Activated CD8-positive, alpha-beta memory T cell treated with anti-CD3 and anti-CD28 coated beads, Interleukin-2, amount 10 ng/mL, durations not matched to agents 7 days and 5 days (primary cell): ENCODE measurements at regions not wholly inside any gene's neighbourhood (a gene's known extent, or its start where the extent isn't known, plus 50 kb on each side); places are given as distances from the start of the nearest gene placed in this dataset.

Source experiments
- ATAC-seq: fragments of 150-1000 bp; cut with Tn5 transposase; one replicate; pipeline ENCODE4 v1.10.0; 2021; ENCODE audit warnings: moderate library complexity
- CTCF ChIA-PET: fragments of 350-600 bp; sonication (Branson Sonifier 250); formaldehyde crosslinking; loops from one replicate; lab custom pipeline; 2021; ENCODE audit warnings: antibody characterized with exemption; lab: Charles Lee
- DNase-seq: peaks from one replicate; pipeline ENCODE4 v3.0.0-alpha.2; 2020
- H3K27ac Mint-ChIP-seq: one replicate; pipeline ENCODE4 v1.8.0; 2021; ENCODE audit warnings: mild to moderate bottlenecking, mixed read lengths
- H3K27me3 Mint-ChIP-seq: one replicate; pipeline ENCODE4 v1.8.0; 2021; ENCODE audit warnings: mixed read lengths
- H3K36me3 Mint-ChIP-seq: one replicate; pipeline ENCODE4 v1.8.0; 2021; ENCODE audit warnings: mild to moderate bottlenecking, mixed read lengths
- H3K4me1 Mint-ChIP-seq: one replicate; pipeline ENCODE4 v1.8.0; 2021; ENCODE audit warnings: mixed read lengths
- H3K4me3 Mint-ChIP-seq: one replicate; pipeline ENCODE4 v1.8.0; 2021; ENCODE audit warnings: mild to moderate bottlenecking, moderate library complexity, mixed read lengths
- H3K9me3 Mint-ChIP-seq: one replicate; pipeline ENCODE4 v1.8.0; 2022; ENCODE audit warnings: low read depth, mixed read lengths

- no peaks in the 10 kb centered on the region for H3K27me3 Mint-ChIP-seq
- H3K4me3 Mint-ChIP-seq: no peak overlapping the region
- CTCF ChIA-PET: interaction anchor here (1.2 kb wide), 1 partner anchor 9 kb away, joined by 4 read pairs; no protein-coding TSS in a partner anchor
- DNase-seq (no peak), ATAC-seq (no peak)
- no peaks in the 10 kb centered on the region for H3K4me1 Mint-ChIP-seq
- H3K9me3 Mint-ChIP-seq: peaks cover 6% of the 10 kb centered on the region
- H3K36me3 Mint-ChIP-seq: no peaks in the 10 kb centered on the region
- no peak overlapping the region for H3K27ac Mint-ChIP-seq
Observed at GRCh38 chr13:64553411-64554129, 2676.6 kb downstream of the PCDH9 start.

- Mint-ChIP-seq H3K36me3 (no peaks in the 10 kb centered on the region), H3K27me3 (no peaks in the 10 kb centered on the region), H3K4me1 (no peaks in the 10 kb centered on the region), H3K9me3 (peaks cover 2% of the 10 kb centered on the region), H3K4me3 (no peak overlapping the region), H3K27ac (no peak overlapping the region)
- ATAC-seq (no peak), DNase-seq (no peak)
- CTCF ChIA-PET: no interaction called here
Observed at GRCh38 chr13:64551755-64552154, 2678.4 kb downstream of the PCDH9 start.

GRCh38 chr13:64546371-64546770, 2683.8 kb downstream of the PCDH9 start:
- Mint-ChIP-seq H3K27me3 (no peaks in the 10 kb centered on the region), H3K4me1 (no peaks in the 10 kb centered on the region), H3K9me3 (peaks cover 7% of the 10 kb centered on the region), H3K4me3 (no peak overlapping the region), H3K36me3 (no peaks in the 10 kb centered on the region), H3K27ac (no peak overlapping the region)
- CTCF ChIA-PET: no interaction called here
- ATAC-seq: no peak
- DNase-seq: no peak

- Mint-ChIP-seq H3K27me3 (no peaks in the 10 kb centered on the region), H3K4me3 (no peak overlapping the region), H3K4me1 (no peaks in the 10 kb centered on the region), H3K27ac (no peak overlapping the region), H3K36me3 (no peaks in the 10 kb centered on the region), H3K9me3 (peaks cover 9% of the 10 kb centered on the region)
- CTCF ChIA-PET: no interaction called here
- DNase-seq: no peak
- no peak for ATAC-seq
Observed at GRCh38 chr13:64540976-64541375, 2689.2 kb downstream of the PCDH9 start.

- CTCF ChIA-PET: no interaction called here
- Mint-ChIP-seq H3K9me3 (peaks cover 9% of the 10 kb centered on the region), H3K36me3 (no peaks in the 10 kb centered on the region), H3K27ac (no peak overlapping the region), H3K4me1 (no peaks in the 10 kb centered on the region), H3K27me3 (no peaks in the 10 kb centered on the region), H3K4me3 (no peak overlapping the region)
- no peak for ATAC-seq
- no peak for DNase-seq
Observed at GRCh38 chr13:64540468-64540867, 2689.7 kb downstream of the PCDH9 start.

GRCh38 chr13:64538711-64539110, 2691.4 kb downstream of the PCDH9 start:
- CTCF ChIA-PET: no interaction called here
- Mint-ChIP-seq H3K27me3 (no peaks in the 10 kb centered on the region), H3K36me3 (no peaks in the 10 kb centered on the region), H3K27ac (no peak overlapping the region), H3K9me3 (peaks cover 6% of the 10 kb centered on the region), H3K4me1 (no peaks in the 10 kb centered on the region), H3K4me3 (no peak overlapping the region)
- no peak for ATAC-seq
- DNase-seq: no peak

GRCh38 chr13:64534302-64534701, 2695.8 kb downstream of the PCDH9 start:
- no peaks in the 10 kb centered on the region for H3K4me1 Mint-ChIP-seq
- ATAC-seq: no peak
- H3K27ac Mint-ChIP-seq: no peak overlapping the region
- H3K27me3 Mint-ChIP-seq: no peaks in the 10 kb centered on the region
- CTCF ChIA-PET: no interaction called here
- no peaks in the 10 kb centered on the region for H3K36me3 Mint-ChIP-seq
- peaks cover 2% of the 10 kb centered on the region for H3K9me3 Mint-ChIP-seq
- DNase-seq: no peak
- no peak overlapping the region for H3K4me3 Mint-ChIP-seq

- no peaks in the 10 kb centered on the region for H3K36me3 Mint-ChIP-seq
- no peak for DNase-seq
- CTCF ChIA-PET: no interaction called here
- no peak overlapping the region for H3K4me3 Mint-ChIP-seq
- no peak for ATAC-seq
- no peaks in the 10 kb centered on the region for H3K27me3 Mint-ChIP-seq
- no peaks in the 10 kb centered on the region for H3K4me1 Mint-ChIP-seq
- H3K27ac Mint-ChIP-seq: no peak overlapping the region
- no peaks in the 10 kb centered on the region for H3K9me3 Mint-ChIP-seq
Observed at GRCh38 chr13:64531400-64531799, 2698.7 kb downstream of the PCDH9 start.

- no peak for DNase-seq
- Mint-ChIP-seq H3K27ac (no peak overlapping the region), H3K36me3 (no peaks in the 10 kb centered on the region), H3K4me1 (no peaks in the 10 kb centered on the region), H3K27me3 (no peaks in the 10 kb centered on the region), H3K4me3 (no peak overlapping the region), H3K9me3 (no peaks in the 10 kb centered on the region)
- CTCF ChIA-PET: no interaction called here
- ATAC-seq: no peak
Observed at GRCh38 chr13:64529874-64530485, 2700.2 kb downstream of the PCDH9 start.

- H3K27ac Mint-ChIP-seq: no peak overlapping the region
- no peaks in the 10 kb centered on the region for H3K4me1 Mint-ChIP-seq
- no peaks in the 10 kb centered on the region for H3K9me3 Mint-ChIP-seq
- H3K36me3 Mint-ChIP-seq: no peaks in the 10 kb centered on the region
- no peak overlapping the region for H3K4me3 Mint-ChIP-seq
- CTCF ChIA-PET: no interaction called here
- no peaks in the 10 kb centered on the region for H3K27me3 Mint-ChIP-seq
- DNase-seq (no peak), ATAC-seq (no peak)
Observed at GRCh38 chr13:64528838-64529237, 2701.3 kb downstream of the PCDH9 start.

- no peak overlapping the region for H3K4me3 Mint-ChIP-seq
- no peak overlapping the region for H3K27ac Mint-ChIP-seq
- no peaks in the 10 kb centered on the region for H3K36me3 Mint-ChIP-seq
- H3K4me1 Mint-ChIP-seq: no peaks in the 10 kb centered on the region
- CTCF ChIA-PET: no interaction called here
- H3K9me3 Mint-ChIP-seq: no peaks in the 10 kb centered on the region
- no peak for ATAC-seq
- H3K27me3 Mint-ChIP-seq: no peaks in the 10 kb centered on the region
- DNase-seq: no peak
Observed at GRCh38 chr13:64527561-64527960, 2702.6 kb downstream of the PCDH9 start.

- no peaks in the 10 kb centered on the region for H3K9me3 Mint-ChIP-seq
- CTCF ChIA-PET: no interaction called here
- DNase-seq (no peak), ATAC-seq (no peak)
- no peak overlapping the region for H3K27ac Mint-ChIP-seq
- H3K36me3 Mint-ChIP-seq: no peaks in the 10 kb centered on the region
- H3K4me1 Mint-ChIP-seq: no peaks in the 10 kb centered on the region
- no peaks in the 10 kb centered on the region for H3K27me3 Mint-ChIP-seq
- no peak overlapping the region for H3K4me3 Mint-ChIP-seq
Observed at GRCh38 chr13:64525687-64526086, 2704.4 kb downstream of the PCDH9 start.

- H3K4me3 Mint-ChIP-seq: no peak overlapping the region
- H3K36me3 Mint-ChIP-seq: no peaks in the 10 kb centered on the region
- CTCF ChIA-PET: no interaction called here
- H3K27ac Mint-ChIP-seq: no peak overlapping the region
- H3K9me3 Mint-ChIP-seq: peaks cover 2% of the 10 kb centered on the region
- no peak for ATAC-seq
- no peaks in the 10 kb centered on the region for H3K4me1 Mint-ChIP-seq
- no peak for DNase-seq
- no peaks in the 10 kb centered on the region for H3K27me3 Mint-ChIP-seq
Observed at GRCh38 chr13:64510747-64511146, 2719.4 kb downstream of the PCDH9 start.

- H3K27me3 Mint-ChIP-seq: no peaks in the 10 kb centered on the region
- H3K27ac Mint-ChIP-seq: no peak overlapping the region
- CTCF ChIA-PET: no interaction called here
- no peaks in the 10 kb centered on the region for H3K4me1 Mint-ChIP-seq
- peaks cover 4% of the 10 kb centered on the region for H3K9me3 Mint-ChIP-seq
- no peak for DNase-seq
- no peak overlapping the region for H3K4me3 Mint-ChIP-seq
- no peak for ATAC-seq
- no peaks in the 10 kb centered on the region for H3K36me3 Mint-ChIP-seq
Observed at GRCh38 chr13:64506246-64506645, 2723.9 kb downstream of the PCDH9 start.
